HCT116 (cell line): ENCODE measurements at regions not wholly inside any gene's neighbourhood (a gene's known extent, or its start where the extent isn't known, plus 50 kb on each side); places are given as distances from the start of the nearest gene placed in this dataset.

Source experiments
- ATAC-seq: fragments of 200-7000 bp; cut with Tn5 transposase; 2 replicates; pipeline ENCODE4 v1.9.1; 2020; ENCODE audit warnings: mild to moderate bottlenecking, moderate library complexity
- BruUV-seq: library from RNA; stranded (reverse); fragments of 400-500 nt; replicated peaks from 2 replicates; lab custom pipeline; 2021; lab: Mats Ljungman, UMichigan
- CTCF ChIA-PET: fragments of 300-600 bp; sonication (Branson Sonifier 250); formaldehyde crosslinking; loops from one replicate; lab custom pipeline; 2021; ENCODE audit warnings: antibody characterized with exemption; lab: Charles Lee
- POLR2A ChIA-PET: fragments of 300-600, 350-600 bp; sonication (Branson Sonifier 250); formaldehyde crosslinking; loops from one replicate; lab custom pipeline; 2021; ENCODE audit warnings: antibody characterized with exemption; lab: Charles Lee
- RAD21 ChIA-PET, 2 experiments: fragments of 300-600 bp; sonication (Branson Sonifier 250); formaldehyde crosslinking; loops; one replicate each; lab custom pipeline; 2023; ENCODE audit warnings: low total read pairs in 2 of 2; ENCODE audit not compliant: uncharacterized antibody in 2 of 2, unreplicated experiment in 2 of 2, low non-redundant PET in 1 of 2; lab: Charles Lee
- DNase-seq: peaks from one replicate; pipeline ENCODE4 v3.0.0-alpha.2; 2010; ENCODE audit warnings: low read depth, low spot score
- H2AFZ ChIP-seq: fragments of 200-600 bp; shearing (Covaris generic), sonication (generic); 2 replicates; pipeline ENCODE4 v1.6.1; 2017; ENCODE audit warnings: low read depth, mixed run types, mixed read lengths, antibody characterized with exemption, low read length; ENCODE audit not compliant: poor library complexity, severe bottlenecking
- H3K27ac ChIP-seq: 2 replicates; pipeline ENCODE4 v1.5.1; 2012; ENCODE audit warnings: low read depth, low read length
- H3K27me3 ChIP-seq: fragments of 200-600 bp; sonication (generic); 2 replicates; pipeline ENCODE4 v1.6.1; 2016; ENCODE audit warnings: mixed run types, low read length, mixed read lengths; ENCODE audit not compliant: insufficient read depth
- H3K36me3 ChIP-seq, 2 experiments: fragments of 200-500 bp in 1 of 2; fragments of 200-600 bp in 1 of 2; sonication (Bioruptor generic) in 1 of 2; sonication (generic) in 1 of 2; 2 replicates each; pipeline versions ENCODE4 v1.5.1 to v1.6.1; 2014 to 2016; ENCODE audit warnings: low read length in 2 of 2, inconsistent platforms in 1 of 2, mixed read lengths in 1 of 2, mixed run types in 1 of 2; ENCODE audit not compliant: insufficient read depth in 2 of 2, control insufficient read depth in 1 of 2
- H3K4me1 ChIP-seq, 2 experiments: fragments of 200-600 bp in 1 of 2; sonication (generic) in 1 of 2; 2 replicates each; pipeline versions ENCODE4 v1.5.1 to v1.6.1; 2012 to 2017; ENCODE audit warnings: low read length in 2 of 2, inconsistent platforms in 1 of 2, mild to moderate bottlenecking in 1 of 2, mixed read lengths in 1 of 2, mixed run types in 1 of 2, moderate library complexity in 1 of 2; ENCODE audit not compliant: insufficient read depth in 2 of 2, control insufficient read depth in 1 of 2
- H3K4me2 ChIP-seq: fragments of 200-600 bp; sonication (generic); 2 replicates; pipeline ENCODE4 v1.6.1; 2017; ENCODE audit warnings: mixed run types, low read length, mixed read lengths
- H3K4me3 ChIP-seq, 2 experiments: fragments of 200-600 bp in 1 of 2; sonication (generic) in 1 of 2; replicated peaks in 1 of 2; 2 replicates each; pipeline ENCODE4 v1.5.1; 2011 to 2016; ENCODE audit warnings: low read length in 2 of 2, control low read depth in 1 of 2, low read depth in 1 of 2, mild to moderate bottlenecking in 1 of 2, mixed read lengths in 1 of 2, mixed run types in 1 of 2
- H3K79me2 ChIP-seq: fragments of 200-600 bp; sonication (generic); 2 replicates; pipeline ENCODE4 v1.6.1; 2017; ENCODE audit warnings: mild to moderate bottlenecking, mixed run types, low read length, moderate library complexity, mixed read lengths; ENCODE audit not compliant: insufficient read depth
- H3K9ac ChIP-seq: fragments of 200-600 bp; sonication (generic); 2 replicates; pipeline ENCODE4 v1.6.1; 2016; ENCODE audit warnings: low read length, mixed read lengths
- H3K9me2 ChIP-seq: fragments of 200-600 bp; sonication (generic), shearing (Covaris generic); 2 replicates; pipeline ENCODE4 v1.6.1; 2017; ENCODE audit warnings: mixed run types, mild to moderate bottlenecking, moderate library complexity; ENCODE audit not compliant: insufficient read depth
- H3K9me3 ChIP-seq, 2 experiments: fragments of 200-500 bp in 1 of 2; fragments of 200-600 bp in 1 of 2; sonication (Bioruptor generic) in 1 of 2; sonication (generic) in 1 of 2; 2 replicates each; pipeline ENCODE4 v1.6.1; 2014 to 2017; ENCODE audit warnings: low read length in 2 of 2, mixed read lengths in 2 of 2, inconsistent platforms in 1 of 2, low read depth in 1 of 2, mild to moderate bottlenecking in 1 of 2, mixed run types in 1 of 2, moderate library complexity in 1 of 2; ENCODE audit not compliant: control insufficient read depth in 1 of 2, insufficient read depth in 1 of 2
- H4K20me1 ChIP-seq: fragments of 200-600 bp; sonication (generic), shearing (Covaris generic); 2 replicates; pipeline ENCODE4 v1.6.1; 2017; ENCODE audit warnings: mixed run types, mild to moderate bottlenecking, moderate library complexity; ENCODE audit not compliant: insufficient read depth
- CBX3 ChIP-seq: IDR thresholded peaks from 2 replicates; pipeline ENCODE4 v1.6.1; 2012; ENCODE audit warnings: low read depth
- CEBPB ChIP-seq: IDR thresholded peaks from 2 replicates; pipeline ENCODE4 v1.6.1; 2012; ENCODE audit warnings: low read depth
- ELF1 ChIP-seq: IDR thresholded peaks from 2 replicates; pipeline ENCODE4 v1.6.1; 2012; ENCODE audit warnings: low read depth, borderline replicate concordance
- EZH2 ChIP-seq: fragments of 200-600 bp; sonication (generic); IDR thresholded peaks from 2 replicates; pipeline ENCODE4 v1.6.1; 2017; ENCODE audit warnings: antibody characterized with exemption, mixed run types
- FOSL1 ChIP-seq: IDR thresholded peaks from 2 replicates; pipeline ENCODE4 v1.6.1; 2012; ENCODE audit warnings: low read depth
- POLR2A ChIP-seq: IDR thresholded peaks from 2 replicates; pipeline ENCODE4 v1.7.0; 2011; ENCODE audit warnings: borderline replicate concordance; ENCODE audit not compliant: insufficient read depth, insufficient read length; ENCODE audit errors: extremely low read depth
- POLR2AphosphoS5 ChIP-seq: IDR thresholded peaks from 2 replicates; pipeline ENCODE4 v1.6.1; 2011; ENCODE audit warnings: mild to moderate bottlenecking, low read depth, low read length, moderate library complexity
- RAD21 ChIP-seq: IDR thresholded peaks from 2 replicates; pipeline ENCODE4 v1.6.1; 2012; ENCODE audit warnings: low read depth, mild to moderate bottlenecking
- REST ChIP-seq: IDR thresholded peaks from 2 replicates; pipeline ENCODE4 v1.6.1; 2012; ENCODE audit warnings: low read depth
- SP1 ChIP-seq: IDR thresholded peaks from 2 replicates; pipeline ENCODE4 v1.6.1; 2012; ENCODE audit warnings: low read depth
- TCF7L2 ChIP-seq: IDR thresholded peaks from 2 replicates; pipeline ENCODE4 v1.7.0; 2011; ENCODE audit warnings: borderline replicate concordance, inconsistent platforms; ENCODE audit not compliant: insufficient read depth, insufficient read length; ENCODE audit errors: extremely low read depth
- ZBTB33 ChIP-seq: IDR thresholded peaks from 2 replicates; pipeline ENCODE4 v1.6.1; 2011; ENCODE audit warnings: mild to moderate bottlenecking, low read length, moderate library complexity; ENCODE audit not compliant: insufficient replicate concordance; ENCODE audit errors: extremely low read depth
- ZNF274 ChIP-seq: fragments of 200-500 bp; sonication (Bioruptor generic); IDR thresholded peaks from 2 replicates; pipeline ENCODE4 v1.6.1; 2014; ENCODE audit warnings: mild to moderate bottlenecking, low read depth, low read length, inconsistent platforms
- intact Hi-C: fragments of 100-400 bp; cut with micrococcal nuclease; formaldehyde crosslinking; loops from 2 replicates; pipeline ENCODE4 v1.10.0; 2022
- TF ChIP-seq, protein P1 (sequence below): IDR thresholded peaks from 2 replicates; pipeline ENCODE4 v1.6.1; 2012
- TF ChIP-seq, protein P2 (sequence below): IDR thresholded peaks from 2 replicates; pipeline ENCODE4 v1.6.1; 2012

DNA sequence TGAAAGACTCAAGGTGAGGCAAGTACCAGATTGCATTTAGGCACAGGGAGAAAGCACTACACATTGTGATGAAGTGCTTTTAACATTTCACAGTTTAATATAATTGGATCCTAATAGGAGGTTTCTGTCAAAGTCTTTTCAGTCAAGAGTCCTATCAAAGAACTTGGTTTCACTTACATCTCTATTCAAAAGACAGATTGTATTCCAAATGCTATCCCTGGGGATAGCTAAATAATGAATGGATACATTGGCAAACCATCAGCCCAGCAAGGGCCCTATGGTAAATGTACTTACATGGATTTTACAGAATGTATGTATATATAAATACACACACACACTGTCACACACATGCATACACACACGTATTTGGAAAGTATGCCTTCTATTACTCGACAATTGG, 655.5 kb upstream of the FLRT2 start:
- no peaks in the 10 kb centered on the region for H3K4me1 ChIP-seq
- intact Hi-C loops: no loop called here
- ChIA-PET POLR2A (no interaction called here), RAD21 (no interaction called here), CTCF (no interaction called here)
- no peak for TF ChIP-seq POLR2A
- TF ChIP-seq POLR2AphosphoS5: no peak
- TF ChIP-seq RAD21: no peak
- TF ChIP-seq, protein P1, sequence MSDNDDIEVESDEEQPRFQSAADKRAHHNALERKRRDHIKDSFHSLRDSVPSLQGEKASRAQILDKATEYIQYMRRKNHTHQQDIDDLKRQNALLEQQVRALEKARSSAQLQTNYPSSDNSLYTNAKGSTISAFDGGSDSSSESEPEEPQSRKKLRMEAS: no peak
- TF ChIP-seq, protein P2, sequence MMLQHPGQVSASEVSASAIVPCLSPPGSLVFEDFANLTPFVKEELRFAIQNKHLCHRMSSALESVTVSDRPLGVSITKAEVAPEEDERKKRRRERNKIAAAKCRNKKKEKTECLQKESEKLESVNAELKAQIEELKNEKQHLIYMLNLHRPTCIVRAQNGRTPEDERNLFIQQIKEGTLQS: no peak
- TF ChIP-seq CEBPB: no peak
- no peak for TF ChIP-seq TCF7L2
- no peak for TF ChIP-seq ELF1
- no peak for TF ChIP-seq CBX3
- TF ChIP-seq ZBTB33: no peak
- TF ChIP-seq ZNF274: no peak
- no peak for TF ChIP-seq FOSL1
- TF ChIP-seq EZH2: no peak
- no peak for TF ChIP-seq REST
- TF ChIP-seq SP1: no peak
- H4K20me1 ChIP-seq: no peaks in the 10 kb centered on the region; the same call in 1 of the 2 replicates
- no peaks in the 10 kb centered on the region for H3K36me3 ChIP-seq
- DNase-seq (no peak), ATAC-seq (no peak)
- no peak overlapping the region for H3K9ac ChIP-seq
- no peaks in the 10 kb centered on the region for H3K79me2 ChIP-seq
- no TSS peak for BruUV-seq
- H3K9me3 ChIP-seq: peaks cover 3 to 5% of the 10 kb centered on the region in 2 experiments; a peak in 2 of 4 replicates
- H3K4me2 ChIP-seq: no peak overlapping the region
- H3K27ac ChIP-seq: no peak overlapping the region
- no peak overlapping the region for H3K4me3 ChIP-seq
- no peaks in the 10 kb centered on the region for H3K9me2 ChIP-seq
- no peak overlapping the region for H2AFZ ChIP-seq
- H3K27me3 ChIP-seq: no peaks in the 10 kb centered on the region
